HG03108 (cell line): ENCODE measurements at regions not wholly inside any gene's neighbourhood (a gene's known extent, or its start where the extent isn't known, plus 50 kb on each side); places are given as distances from the start of the nearest gene placed in this dataset.
"Not testable (repeated sequence)": the region's sequence is repeated elsewhere in the genome, so short reads cannot be mapped to it uniquely, and the experiment has no call there.

Source experiments
- ATAC-seq: cut with Tn5 transposase; IDR thresholded peaks from one replicate; pipeline ENCODE4 v1.9.1; 2021; ENCODE audit warnings: moderate library complexity; ENCODE audit not compliant: unreplicated experiment

- no peak for ATAC-seq
Measured at GRCh38 chr4:137960371-137961050, 281.6 kb downstream of the SLC7A11 start.

- ATAC-seq: no peak
Measured at GRCh38 chr4:137957806-137958205, 284.3 kb downstream of the SLC7A11 start.

DNA sequence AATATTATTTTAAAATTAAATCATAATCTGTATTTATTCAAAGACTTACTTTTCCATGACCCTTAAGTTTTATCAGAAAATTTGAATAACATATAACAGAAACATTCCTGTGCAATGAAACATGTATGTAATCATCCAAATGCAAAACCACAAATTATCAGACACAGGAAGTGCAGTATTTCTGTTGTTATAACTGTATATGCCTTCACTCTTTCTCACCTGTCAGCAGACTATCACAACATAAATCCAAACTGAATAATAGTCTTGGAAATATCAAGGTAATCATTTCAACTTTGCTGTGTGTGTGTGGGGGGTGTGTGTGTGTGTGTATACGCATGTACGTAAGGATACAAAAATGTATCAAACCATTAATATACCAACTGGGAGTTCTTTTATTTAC, 285.9 kb downstream of the SLC7A11 start:
- ATAC-seq: no peak

GRCh38 chr4:137955595-137955994, 286.6 kb downstream of the SLC7A11 start:
- no peak for ATAC-seq

- ATAC-seq: no peak
Measured at GRCh38 chr4:137952116-137952515, 290.0 kb downstream of the SLC7A11 start.

GRCh38 chr4:137950286-137950685, 291.9 kb downstream of the SLC7A11 start:
- ATAC-seq: no peak

DNA sequence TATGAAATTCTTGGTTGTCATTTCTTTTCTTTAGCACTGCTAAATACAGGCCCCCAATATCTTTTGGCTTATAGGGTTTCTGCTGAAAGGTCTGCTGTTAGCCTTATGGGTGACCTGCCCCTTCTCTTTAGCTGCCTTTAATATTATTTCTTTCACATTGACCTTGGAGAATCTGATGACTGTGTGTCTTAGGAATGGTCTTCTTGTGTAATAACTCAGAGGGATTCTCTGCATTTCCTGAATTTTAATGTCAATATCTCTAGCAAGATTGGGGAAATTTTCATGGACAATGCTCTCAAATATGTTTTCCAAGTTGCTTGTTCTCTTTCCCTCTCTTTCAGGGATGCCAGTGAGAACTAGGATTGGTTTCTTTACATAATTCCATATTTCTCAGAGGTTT, 292.4 kb downstream of the SLC7A11 start:
- no peak for ATAC-seq

DNA sequence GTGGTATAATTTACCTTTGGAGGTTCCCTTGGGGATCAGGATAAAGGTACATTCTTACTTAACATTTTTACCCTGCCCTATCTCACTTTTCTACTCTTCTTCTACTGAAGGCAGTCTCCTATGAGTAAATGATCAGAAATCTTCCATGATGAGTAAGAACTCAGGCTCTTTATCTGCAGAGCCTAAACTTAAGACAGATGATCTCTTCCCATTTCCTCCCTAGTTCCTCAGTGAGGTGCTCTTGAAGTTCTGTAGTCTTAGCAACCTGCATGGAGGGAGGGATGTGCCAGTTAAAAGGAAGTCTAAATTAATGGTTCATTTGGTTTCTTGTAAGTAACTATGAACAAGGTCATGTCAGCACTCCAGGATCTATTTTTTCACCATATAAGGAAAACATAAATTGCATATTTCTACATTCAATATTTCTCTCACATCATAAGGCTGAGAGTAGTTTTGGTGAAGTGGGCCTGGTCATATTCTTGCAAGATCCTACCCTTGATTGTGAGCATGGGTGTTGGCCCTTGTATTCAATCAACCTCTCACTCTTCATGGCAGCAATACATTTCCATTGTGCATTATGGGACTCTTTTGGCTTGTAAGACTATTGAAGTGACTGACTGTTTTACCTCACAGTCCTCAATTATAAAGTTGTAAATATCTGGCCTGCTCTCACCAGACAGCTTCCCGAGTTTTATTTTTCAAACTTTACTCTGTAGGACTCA, 295.5 kb downstream of the SLC7A11 start:
- no peak for ATAC-seq

DNA sequence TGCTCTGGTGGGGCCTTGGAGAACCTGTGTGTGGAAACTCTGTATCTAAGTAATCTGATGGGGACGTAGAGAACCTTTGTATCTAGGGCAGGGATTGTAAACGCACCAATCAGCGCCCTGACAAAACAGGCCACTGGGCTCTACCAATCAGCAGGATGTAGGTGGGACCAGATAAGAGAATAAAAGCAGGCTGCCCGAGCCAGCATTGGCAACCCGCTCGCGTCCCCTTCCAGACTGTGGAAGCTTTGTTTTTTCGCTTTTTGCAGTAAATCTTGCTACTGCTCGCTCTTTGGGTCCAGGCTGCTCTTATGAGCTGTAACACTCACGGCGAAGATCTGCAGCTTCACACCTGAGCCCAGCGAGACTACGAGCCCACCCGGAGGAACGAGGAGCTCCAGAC, 299.3 kb downstream of the SLC7A11 start:
- not testable (repeated sequence) for ATAC-seq

DNA sequence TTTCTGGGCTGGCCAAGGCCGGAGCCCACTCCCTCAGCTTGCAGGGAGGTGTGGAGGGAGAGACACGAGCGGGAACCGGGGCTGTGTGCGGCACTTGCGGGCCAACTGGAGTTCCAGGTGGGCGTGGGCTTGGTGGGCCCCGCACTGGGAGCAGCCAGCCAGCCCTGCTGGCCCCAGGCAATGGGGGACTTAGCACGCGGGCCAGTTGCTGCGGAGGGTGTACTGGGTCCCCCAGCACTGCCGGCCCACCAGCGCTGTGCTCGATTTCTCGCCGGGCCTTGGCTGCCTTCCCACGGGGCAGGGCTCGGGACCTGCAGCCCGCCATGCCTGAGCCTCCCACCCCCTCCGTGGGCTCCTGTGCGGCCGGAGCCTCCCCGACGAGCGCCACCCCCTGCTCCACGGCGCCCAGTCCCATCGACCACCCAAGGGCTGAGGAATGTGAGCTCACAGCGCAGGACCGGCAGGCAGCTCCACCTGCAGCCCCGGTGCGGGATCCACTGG, 300.1 kb downstream of the SLC7A11 start:
- not testable (repeated sequence) for ATAC-seq

GRCh38 chr4:137934911-137935310, 307.2 kb downstream of the SLC7A11 start:
- no peak for ATAC-seq

GRCh38 chr4:137934046-137934445, 308.1 kb downstream of the SLC7A11 start:
- ATAC-seq: no peak

- ATAC-seq: no peak
Measured at GRCh38 chr4:137927972-137928371, 314.2 kb downstream of the SLC7A11 start.

GRCh38 chr4:137923494-137923893, 318.7 kb downstream of the SLC7A11 start:
- ATAC-seq: no peak

DNA sequence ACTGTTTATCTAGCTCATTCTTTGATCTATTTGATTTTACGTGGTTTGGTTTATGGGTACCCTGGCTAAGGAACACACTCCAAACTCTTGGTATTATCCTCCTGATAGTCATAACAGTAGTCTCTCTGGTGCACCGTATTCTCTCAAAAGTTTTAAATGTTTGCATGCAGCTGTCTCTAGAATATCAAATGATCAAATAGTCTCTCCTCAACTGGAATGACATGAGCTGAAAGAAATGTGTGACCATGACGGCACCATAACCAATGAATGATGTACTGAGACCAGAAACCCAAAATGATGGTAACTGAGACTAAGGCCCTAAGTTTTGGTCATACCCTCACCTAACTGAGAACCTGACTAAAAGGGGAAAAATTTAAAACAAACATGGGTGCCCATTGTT, 319.4 kb downstream of the SLC7A11 start:
- ATAC-seq: no peak

DNA sequence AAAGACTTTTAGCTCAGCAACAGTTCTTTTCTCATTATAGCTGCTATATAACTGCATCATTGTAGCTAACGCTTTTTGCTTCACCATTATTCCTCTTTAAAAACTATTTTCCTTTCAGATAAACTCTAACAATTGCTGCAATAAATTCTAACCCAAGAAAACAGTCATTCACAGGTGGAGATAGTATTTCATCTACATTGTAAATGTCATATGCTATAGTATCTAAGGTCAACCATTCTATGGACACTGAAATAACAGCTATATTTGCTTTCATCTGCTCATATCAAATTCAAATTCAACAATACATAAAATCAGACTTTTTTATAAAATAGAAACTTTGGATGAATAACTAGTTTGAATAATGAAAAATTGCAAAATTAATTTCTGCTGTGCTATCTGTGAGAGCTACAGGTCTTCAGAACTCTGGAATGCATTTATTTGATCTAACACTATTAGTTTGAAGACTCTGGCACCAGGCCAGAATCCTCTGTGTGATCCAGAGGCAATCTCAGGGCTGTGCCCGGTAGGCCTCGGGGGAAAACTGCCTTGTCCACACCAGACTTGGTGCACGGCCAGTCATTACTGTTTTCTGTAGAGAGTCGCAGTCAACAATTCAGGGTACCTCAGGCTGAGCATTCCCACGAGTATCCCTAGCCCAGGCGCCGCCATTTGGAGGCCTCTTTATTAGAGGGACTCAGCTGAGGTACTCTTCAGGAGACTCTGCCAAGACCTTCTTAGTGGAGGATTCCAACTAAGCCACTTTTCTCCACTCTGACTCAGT, 332.4 kb downstream of the SLC7A11 start:
- ATAC-seq: no peak

GRCh38 chr4:137905930-137906329, 336.2 kb downstream of the SLC7A11 start:
- ATAC-seq: no peak

DNA sequence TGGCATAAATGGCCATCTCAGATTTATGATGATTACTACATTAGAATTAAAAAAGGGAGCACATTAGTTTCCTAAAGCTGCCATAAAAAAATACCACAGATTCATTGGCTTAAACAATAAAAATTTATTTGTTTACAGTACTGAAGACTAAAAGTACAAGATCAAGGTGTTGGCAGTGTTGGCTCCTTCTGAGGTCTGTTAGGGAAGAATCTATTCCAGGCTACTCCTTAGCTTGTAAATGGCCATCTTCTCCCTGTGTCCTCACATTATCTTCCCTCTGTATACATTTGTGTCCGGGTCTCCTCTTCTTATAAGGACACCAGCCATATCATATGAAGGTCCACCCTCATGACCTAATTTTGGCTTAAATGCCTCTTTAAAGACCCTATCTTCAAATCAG, 341.0 kb downstream of the SLC7A11 start:
- no peak for ATAC-seq

- ATAC-seq: no peak
Measured at GRCh38 chr4:137896221-137896737, 345.9 kb downstream of the SLC7A11 start.

DNA sequence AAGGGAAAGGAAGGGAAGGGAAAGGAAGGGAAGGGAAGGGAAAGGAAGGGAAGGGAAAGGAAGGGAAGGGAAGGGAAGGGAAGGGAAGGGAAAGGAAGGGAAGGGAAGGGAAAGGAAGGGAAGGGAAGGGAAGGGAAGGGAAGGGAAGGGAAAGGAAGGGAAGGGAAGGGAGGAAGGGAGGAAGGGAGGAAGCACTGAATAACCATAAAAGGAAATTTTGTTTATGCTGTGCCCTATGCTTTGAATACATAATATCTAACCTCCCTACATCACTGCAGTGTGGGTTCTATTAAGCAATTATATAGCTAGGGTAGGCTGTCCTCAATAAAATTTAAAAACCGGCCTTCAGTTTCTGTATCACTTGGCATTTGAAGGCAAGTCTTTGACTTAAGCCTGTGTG, 346.6 kb downstream of the SLC7A11 start:
- not testable (repeated sequence) for ATAC-seq

DNA sequence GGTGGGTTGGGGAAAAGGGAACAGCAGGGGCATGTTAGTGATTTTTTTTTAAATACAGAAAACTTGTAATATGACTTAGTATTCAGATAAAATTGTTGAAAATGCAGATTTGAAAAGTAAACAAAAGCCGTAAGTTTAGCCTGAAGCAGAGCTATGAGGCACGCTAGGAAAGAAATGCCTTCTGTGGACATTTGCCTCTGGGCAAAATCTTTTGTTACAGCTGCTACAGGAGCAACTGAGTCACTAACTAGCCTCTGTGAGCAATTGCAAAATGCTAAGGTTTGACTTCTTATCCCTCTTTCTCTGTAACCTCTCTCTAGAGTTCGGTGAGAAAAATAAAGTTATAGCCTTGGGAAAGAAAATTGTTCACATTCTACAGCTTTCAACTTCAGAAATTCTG, 350.0 kb downstream of the SLC7A11 start:
- ATAC-seq: no peak
